GM12875 (cell line): ENCODE measurements at regions not wholly inside any gene's neighbourhood (a gene's known extent, or its start where the extent isn't known, plus 50 kb on each side); places are given as distances from the start of the nearest gene placed in this dataset.
"Not testable (repeated sequence)": the region's sequence is repeated elsewhere in the genome, so short reads cannot be mapped to it uniquely, and the experiment has no call there.

ENCODE experiments used
- H3K4me3 ChIP-seq: one replicate; pipeline ENCODE4 v1.5.1; 2011; ENCODE audit warnings: low read depth, low read length, control low read depth
- TF ChIP-seq, protein P1 (sequence below): IDR thresholded peaks from 2 replicates; pipeline ENCODE4 v1.5.1; 2011; ENCODE audit warnings: low read depth, mild to moderate bottlenecking, control low read depth, inconsistent platforms, low read length, moderate library complexity, borderline replicate concordance; ENCODE audit not compliant: insufficient read depth

DNA sequence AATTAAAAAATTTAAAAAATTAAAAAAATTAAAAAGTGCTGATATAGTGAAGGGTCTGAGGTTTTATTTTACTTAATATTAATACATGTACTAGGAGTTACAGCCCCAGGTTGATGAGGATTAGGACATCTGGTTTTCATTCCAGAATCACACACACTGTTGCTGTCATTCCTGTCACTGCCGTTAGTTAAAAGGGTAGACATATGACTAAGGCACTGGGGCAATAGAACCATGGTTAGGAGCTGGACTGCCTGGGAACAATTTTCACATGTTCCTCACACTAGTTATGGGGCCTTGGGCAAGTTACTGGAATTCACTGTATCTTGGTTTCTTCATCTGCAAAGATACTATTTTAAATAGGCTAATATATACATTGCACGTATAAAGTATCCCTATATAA is 191.8 kb upstream of the DPYD start:
- no peak overlapping the region for H3K4me3 ChIP-seq
- TF ChIP-seq, protein P1, sequence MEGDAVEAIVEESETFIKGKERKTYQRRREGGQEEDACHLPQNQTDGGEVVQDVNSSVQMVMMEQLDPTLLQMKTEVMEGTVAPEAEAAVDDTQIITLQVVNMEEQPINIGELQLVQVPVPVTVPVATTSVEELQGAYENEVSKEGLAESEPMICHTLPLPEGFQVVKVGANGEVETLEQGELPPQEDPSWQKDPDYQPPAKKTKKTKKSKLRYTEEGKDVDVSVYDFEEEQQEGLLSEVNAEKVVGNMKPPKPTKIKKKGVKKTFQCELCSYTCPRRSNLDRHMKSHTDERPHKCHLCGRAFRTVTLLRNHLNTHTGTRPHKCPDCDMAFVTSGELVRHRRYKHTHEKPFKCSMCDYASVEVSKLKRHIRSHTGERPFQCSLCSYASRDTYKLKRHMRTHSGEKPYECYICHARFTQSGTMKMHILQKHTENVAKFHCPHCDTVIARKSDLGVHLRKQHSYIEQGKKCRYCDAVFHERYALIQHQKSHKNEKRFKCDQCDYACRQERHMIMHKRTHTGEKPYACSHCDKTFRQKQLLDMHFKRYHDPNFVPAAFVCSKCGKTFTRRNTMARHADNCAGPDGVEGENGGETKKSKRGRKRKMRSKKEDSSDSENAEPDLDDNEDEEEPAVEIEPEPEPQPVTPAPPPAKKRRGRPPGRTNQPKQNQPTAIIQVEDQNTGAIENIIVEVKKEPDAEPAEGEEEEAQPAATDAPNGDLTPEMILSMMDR, result no peak

DNA sequence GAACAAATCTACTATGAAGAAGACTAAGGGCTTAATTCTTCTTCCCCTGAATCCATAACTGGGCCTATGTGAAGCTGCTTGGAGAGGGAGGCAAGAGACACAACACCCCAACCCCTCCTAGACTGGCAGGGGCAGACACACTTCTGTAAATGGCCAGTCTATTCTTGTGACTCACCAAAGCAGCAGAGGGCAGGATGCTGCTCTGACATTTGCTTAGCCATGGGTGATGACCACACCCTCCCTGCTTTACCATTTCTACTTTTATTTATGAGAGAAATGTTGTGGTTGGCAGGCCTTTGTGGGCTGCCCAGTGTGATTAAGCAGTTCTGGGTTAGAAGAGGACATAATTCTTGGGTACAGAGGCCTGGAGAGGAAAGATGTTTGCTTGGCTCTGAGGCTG is 189.8 kb upstream of the DPYD start:
- H3K4me3 ChIP-seq, result no peak overlapping the region

DNA sequence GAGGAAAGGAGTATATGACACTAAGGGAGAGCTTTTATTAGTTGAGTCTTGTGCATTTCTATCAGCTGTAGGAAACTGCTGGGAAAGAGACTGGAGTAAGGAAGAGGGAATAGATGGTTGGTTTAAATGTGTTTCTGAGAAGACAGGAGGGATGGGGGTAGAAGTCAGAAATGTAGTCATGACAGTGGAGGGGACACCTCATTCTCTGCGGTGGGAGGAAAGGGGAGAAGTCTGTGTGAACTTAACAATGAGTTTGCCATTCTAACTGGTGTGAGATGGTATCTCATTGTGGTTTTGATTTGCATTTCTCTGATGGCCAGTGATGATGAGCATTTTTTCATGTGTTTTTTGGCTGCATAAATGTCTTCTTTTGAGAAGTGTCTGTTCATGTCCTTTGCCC is 187.5 kb upstream of the DPYD start:
- not testable (repeated sequence) for H3K4me3 ChIP-seq

More for the DNA sequence above, 189.8 kb upstream of the DPYD start:
- TF ChIP-seq, protein P1, result no peak

GRCh38 chr1:98107256-98107655 is 186.4 kb upstream of the DPYD start:
- TF ChIP-seq, protein P1, result no peak
- no peak overlapping the region for H3K4me3 ChIP-seq

- TF ChIP-seq, protein P1, result no peak
- H3K4me3 ChIP-seq, result no peak overlapping the region
Measured at GRCh38 chr1:98104289-98104688, 183.5 kb upstream of the DPYD start.

GRCh38 chr1:98103617-98104285 is 182.9 kb upstream of the DPYD start:
- TF ChIP-seq, protein P1, result no peak
- H3K4me3 ChIP-seq, result no peak overlapping the region

DNA sequence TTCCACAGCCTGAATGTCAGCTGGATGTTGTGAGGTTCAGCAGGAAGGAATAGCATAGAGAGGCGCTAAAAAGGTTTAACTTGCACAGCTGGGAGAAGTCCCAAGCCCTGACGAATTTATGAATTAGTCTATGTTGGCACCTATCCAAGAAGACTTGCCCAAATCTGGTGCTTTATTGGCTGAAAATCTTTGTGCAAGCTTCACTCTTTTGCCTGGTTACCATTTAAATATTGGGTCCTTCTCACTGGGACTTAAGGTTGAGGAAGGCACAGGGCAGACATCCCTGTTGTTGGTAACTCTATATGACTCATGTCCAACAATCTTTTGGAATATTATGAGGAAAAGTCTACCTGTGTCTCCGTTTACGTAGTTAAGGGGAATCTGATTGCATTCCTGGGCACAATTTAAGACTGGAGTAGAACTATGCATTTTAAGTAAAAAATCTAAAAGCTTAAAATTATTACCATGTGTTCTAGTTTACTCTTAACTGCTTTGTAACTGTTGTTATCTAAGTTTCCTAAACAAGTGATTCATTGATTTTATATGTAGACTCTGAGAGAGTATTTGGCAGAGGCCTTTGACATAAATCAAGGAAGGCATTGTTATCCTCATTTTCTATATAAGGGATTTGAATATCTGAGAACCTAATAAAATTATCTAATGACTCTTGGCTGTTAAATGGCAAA is 181.7 kb upstream of the DPYD start:
- TF ChIP-seq, protein P1, result no peak
- no peak overlapping the region for H3K4me3 ChIP-seq
